AG08396 (cell line): ENCODE measurements at regions not wholly inside any gene's neighbourhood (a gene's known extent, or its start where the extent isn't known, plus 50 kb on each side); places are given as distances from the start of the nearest gene placed in this dataset.
A peak's percentile ranks its signal among the peaks of the same experiment; 100 is the strongest.

Source experiments
- DNase-seq: peaks from one replicate; pipeline ENCODE4 v3.0.0; 2012; ENCODE audit warnings: low spot score, mixed read lengths

- DNase-seq: no peak
These were observed 194.4 kb upstream of the ZNF462 start for GRCh38 chr9:106668534-106668933.

- DNase-seq: no peak
These were observed 193.1 kb upstream of the ZNF462 start for GRCh38 chr9:106669835-106670234.

DNA sequence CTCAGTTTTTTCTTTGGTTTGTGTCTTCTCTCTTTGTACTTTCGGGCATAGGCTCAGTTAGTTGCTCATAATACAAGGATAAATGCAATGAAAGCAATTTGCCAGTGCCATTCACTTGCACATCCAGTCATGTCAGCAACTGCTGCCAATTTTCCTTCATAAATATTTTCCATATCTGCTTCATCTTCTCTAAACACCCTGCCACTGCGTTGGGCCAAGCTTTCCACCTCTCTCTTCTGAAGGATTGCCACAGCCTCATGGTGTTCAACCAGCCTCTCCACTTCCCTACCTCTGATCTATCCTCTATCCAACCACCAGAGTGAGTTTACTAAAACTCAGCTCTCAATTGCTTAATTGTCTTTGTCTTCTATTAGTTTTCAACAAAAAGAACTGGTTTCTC, 192.5 kb upstream of the ZNF462 start:
- DNase-seq: no peak

- DNase-seq: no peak
These were observed 187.2 kb upstream of the ZNF462 start for GRCh38 chr9:106675780-106676179.

GRCh38 chr9:106677374-106677773, 185.6 kb upstream of the ZNF462 start:
- no peak for DNase-seq

GRCh38 chr9:106677830-106678229, 185.1 kb upstream of the ZNF462 start:
- no peak for DNase-seq

GRCh38 chr9:106678273-106678672, 184.7 kb upstream of the ZNF462 start:
- no peak for DNase-seq

- no peak for DNase-seq
These were observed 180.5 kb upstream of the ZNF462 start for GRCh38 chr9:106682420-106682819.

DNA sequence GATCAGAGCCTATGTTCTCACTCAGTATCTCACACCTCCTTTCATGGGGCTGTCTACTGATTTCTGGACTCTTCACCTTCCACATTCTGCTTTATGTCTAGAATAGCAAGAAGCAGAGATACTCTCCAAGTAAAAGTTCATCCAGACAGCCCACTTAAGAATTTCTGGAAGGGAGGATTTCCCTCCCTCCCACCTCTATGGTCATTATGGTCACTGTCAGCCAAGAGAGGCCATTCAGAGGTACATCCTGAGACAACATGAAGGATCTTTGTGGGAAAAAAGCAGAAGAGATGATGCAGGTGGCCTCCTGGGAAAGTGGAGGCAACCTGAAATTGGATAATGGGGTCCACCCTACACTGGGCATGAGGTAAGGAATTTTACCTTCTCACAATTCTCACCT, 179.5 kb upstream of the ZNF462 start:
- no peak for DNase-seq

DNA sequence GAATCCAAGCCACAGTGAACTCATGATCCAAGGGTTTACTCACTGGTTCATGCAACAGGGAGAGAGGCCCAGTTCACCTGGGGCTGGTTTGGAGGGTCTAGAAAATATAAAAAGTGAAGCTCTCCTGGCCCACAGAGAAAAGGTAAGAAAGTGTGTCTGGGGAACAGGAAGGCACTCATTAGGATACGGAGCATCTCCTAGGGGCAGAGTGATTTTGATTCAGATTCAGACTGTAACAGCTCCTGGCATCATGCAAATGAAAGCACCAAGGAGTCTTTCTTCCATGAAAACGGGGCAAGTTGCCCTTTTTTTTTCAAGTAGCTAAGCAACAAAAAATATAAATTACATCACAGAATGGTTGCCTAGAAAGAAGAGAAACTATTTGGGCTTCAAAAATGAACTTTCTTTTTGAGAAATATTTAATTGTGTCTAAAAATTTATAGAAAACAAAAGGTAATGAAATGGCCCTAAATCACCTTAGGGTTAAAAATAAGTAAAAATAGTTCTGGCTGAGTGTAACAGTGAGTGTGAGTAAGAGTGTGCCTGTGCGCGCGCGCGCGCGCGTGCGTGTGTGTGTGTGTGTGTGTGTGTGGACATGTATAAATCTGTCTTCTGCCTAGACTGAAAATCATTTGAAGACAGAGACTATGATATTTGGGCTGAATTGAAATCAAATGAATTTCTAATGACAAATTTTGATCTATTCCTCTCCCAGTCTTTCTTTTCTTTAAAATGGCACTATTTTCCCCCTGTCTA, 177.8 kb upstream of the ZNF462 start:
- DNase-seq: no peak

DNA sequence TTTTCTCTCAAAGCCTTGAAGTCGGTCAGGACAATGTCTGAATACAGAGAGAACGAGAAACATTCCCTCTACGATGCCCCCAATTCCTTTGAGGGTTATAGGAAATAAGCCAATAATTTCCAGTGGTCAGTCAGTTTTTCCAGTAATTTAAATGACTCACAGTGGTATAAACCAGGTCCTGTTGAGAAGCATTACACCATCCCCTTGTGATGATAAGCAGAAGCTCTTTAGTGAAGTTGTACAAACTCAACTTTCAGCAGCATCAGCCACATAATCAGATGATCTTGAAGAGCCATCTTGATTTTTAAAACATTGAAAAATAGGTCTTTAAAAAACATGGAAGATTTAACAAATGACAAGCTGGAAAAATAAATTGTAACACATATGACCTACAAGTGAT, 173.9 kb upstream of the ZNF462 start:
- no peak for DNase-seq

DNA sequence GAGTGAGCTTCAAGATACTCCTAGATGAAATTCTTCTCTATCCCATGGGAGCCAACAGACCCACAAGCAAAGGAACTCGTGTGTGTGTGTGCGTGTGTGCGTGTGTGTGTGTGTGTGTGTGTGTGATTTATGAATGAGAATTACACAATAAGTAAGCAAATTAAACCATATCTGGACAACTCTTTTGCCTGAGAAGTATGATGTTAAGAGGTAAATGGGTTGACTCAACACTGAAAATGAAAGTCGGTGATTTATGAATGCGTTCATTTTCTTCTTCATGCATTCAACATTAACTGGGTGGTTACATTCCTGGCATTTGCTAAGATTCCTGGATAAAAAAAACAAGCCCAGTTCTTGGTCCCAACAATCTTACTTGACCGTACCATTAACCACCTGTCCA, 171.3 kb upstream of the ZNF462 start:
- no peak for DNase-seq

DNA sequence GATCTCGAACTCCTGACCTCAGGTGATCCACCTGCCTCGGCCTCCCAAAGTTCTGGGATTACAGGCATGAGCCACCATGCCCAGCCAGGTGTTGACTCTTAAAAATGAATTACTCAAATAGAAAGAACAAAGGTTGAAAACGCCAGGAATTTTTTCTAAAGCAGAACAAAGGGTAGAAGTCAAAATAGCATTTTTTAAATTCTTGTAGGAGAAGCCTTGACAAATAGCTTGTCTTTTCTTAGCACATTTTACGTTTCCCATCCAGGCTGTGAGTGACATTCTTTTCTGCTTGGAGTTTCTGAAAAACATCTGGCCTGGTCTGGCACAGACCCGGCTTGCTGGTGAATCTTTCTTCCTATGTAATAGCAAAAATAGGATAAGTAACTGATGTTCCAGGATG, 169.4 kb upstream of the ZNF462 start:
- no peak for DNase-seq

DNA sequence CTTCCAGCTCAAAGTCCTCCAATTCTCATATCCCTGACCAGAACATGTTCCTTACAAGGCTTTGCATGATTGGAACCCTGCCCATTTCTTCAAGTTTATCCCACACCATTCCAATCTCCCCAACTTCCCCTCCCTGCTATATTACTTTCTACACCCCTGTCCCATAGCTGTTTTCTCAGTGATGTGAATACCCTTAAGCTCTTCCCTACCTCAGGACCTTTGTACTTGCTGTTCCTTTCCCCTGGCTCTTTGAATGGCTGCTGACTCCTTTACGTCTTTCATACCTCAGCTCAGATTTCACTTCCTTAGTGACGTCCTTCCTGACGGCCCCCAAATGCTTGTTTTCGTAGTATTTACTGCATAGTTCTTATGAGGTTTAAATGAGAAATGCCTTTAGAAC, 166.2 kb upstream of the ZNF462 start:
- no peak for DNase-seq

DNA sequence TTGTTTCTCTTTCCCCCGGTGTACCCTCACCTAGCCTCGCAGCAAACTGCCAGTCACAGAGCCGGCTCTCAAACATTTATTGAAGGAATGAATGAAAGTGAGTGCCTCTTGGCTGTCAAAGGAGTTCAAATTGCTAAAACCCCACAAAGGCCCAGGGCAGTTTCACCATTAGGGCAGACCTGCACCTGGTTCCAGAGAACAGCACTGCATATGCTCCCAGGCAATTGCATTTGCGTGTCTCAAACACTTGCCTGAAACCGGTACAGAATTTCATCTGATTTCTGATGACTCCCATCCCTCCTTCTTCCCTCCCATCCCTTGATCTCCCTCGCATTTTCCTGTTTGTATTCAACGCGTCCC, 165.6 kb upstream of the ZNF462 start:
- DNase-seq: no peak

GRCh38 chr9:106697750-106698502, 165.0 kb upstream of the ZNF462 start:
- peak; percentile 25 for DNase-seq

DNA sequence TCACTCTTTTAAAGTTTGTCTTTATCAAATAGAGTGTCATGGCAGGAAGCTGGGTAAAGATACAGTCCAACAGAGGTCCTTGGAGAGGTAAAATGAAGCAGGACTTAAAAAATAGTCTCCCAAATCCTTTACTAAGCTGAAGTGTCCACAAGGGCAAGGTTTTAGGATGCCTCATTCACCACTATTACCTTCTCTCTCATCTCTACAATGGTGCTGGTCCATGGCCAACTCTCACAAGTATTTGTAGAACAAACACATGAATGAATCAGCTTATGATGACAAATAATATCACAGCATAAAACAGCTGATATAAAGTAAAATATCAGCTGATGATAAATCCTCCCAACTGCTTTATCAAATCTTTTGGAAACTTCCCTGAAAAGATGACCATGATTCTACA, 162.3 kb upstream of the ZNF462 start:
- DNase-seq: no peak

DNA sequence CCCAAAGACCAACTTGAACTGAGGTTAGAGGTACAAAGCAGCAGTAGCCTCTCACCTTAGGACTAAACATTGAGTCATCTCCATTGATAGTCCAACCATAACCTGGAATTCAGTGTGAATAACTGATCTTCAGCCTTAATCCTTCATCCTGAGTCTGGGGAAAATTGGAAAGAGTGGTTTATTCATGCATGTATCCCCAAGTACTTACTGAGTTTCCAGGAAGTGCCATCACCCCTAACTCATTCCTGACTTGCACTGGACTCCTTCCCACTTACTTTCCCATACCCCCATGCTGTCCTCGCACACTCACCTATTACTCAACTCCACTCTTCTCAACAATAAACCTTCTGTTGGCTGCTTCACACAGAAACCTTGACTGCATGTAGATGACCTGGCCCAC, 161.4 kb upstream of the ZNF462 start:
- no peak for DNase-seq

DNA sequence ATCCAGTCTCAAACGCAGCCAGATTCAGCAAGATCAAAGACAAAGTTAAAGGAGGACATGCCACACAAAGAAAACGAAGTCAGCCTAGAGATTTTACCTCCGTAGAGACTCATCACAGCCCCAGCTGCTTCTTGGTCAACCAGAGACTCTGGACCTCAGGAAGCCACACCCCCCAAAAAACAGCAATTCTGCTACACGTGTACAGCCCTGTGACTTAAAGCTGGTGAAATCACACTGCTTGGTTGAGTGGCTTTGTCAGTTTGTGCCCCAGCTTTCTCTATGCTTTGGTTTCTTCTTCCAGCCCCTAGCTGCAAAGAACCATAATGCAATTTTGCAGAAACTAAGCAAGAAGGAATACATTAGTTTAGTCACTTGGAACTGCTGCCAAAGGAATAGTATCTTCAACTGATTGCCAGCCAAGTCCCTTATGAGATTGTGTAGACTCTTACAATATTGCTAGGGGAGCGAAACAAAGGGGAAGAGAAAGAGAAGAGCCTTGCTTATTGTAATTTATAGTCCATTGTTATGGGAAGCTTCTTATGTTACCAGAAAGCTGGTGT, 158.8 kb upstream of the ZNF462 start:
- DNase-seq: no peak

- DNase-seq: no peak
These were observed 155.7 kb upstream of the ZNF462 start for GRCh38 chr9:106707291-106707690.

GRCh38 chr9:106707738-106708474, 155.1 kb upstream of the ZNF462 start:
- DNase-seq: no peak

DNA sequence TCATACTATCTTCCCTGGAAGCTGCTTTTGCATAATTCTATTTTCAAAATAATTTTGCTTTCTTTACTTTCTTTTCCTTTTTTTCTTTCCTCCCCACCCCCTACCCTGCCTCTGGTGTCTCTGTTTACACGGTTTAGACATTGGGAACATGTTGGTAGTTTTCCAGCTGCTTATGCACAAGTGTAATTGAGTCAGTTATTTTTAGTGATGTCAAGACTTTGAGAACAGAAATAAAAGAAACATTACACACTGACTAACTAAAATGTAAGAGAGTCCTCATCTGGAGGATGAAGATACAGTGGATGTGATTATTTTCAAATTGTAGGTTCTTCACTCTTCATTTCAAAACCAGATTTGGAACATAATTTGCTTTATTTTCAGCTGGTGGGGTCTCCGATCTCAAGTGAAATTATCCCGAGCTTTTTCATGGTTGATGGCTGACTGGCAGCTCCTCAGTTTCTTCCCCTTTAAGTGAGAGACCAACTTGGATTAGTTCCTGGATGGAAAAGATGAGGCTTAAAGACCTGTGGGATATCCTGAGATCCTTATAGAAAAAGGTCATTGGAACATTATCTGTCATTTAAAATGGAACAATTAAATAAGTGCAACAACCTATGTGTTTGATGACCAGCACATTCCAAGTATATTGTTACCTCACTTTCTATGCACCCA, 154.4 kb upstream of the ZNF462 start:
- DNase-seq: no peak
